Natural killer cell treated with Interleukin-12 subunit alpha and Interleukin-12 subunit beta and Interleukin-15 and Interleukin-18, amount 100 ng/mL, for 72 hours (primary cell): ENCODE measurements at regions not wholly inside any gene's neighbourhood (a gene's known extent, or its start where the extent isn't known, plus 50 kb on each side); places are given as distances from the start of the nearest gene placed in this dataset.
A peak's percentile ranks its signal among the peaks of the same experiment; 100 is the strongest.

ENCODE experiments used
- ATAC-seq, 2 donors: fragments of 150-1000 bp; cut with Tn5 transposase in 1 of 2; sonication (Bioruptor Pico), chemical (Tn5 transposase) in 1 of 2; 2 replicates each; pipeline ENCODE4 v1.10.0; 2021
- DNase-seq: peaks from one replicate; pipeline ENCODE4 v3.0.0; 2022; ENCODE audit warnings: low spot score
- H3K27ac Mint-ChIP-seq, 2 donors: 1 replicate in 1 of 2; 2 replicates in 1 of 2; pipeline ENCODE4 v1.8.0; 2022; ENCODE audit warnings: mixed read lengths in 2 of 2, mild to moderate bottlenecking in 1 of 2, moderate library complexity in 1 of 2
- H3K27me3 Mint-ChIP-seq, 2 donors: 1 replicate in 1 of 2; 2 replicates in 1 of 2; pipeline ENCODE4 v1.8.0; 2022; ENCODE audit warnings: mixed read lengths in 2 of 2
- H3K36me3 Mint-ChIP-seq: one replicate; pipeline ENCODE4 v1.8.0; 2022; ENCODE audit warnings: mixed read lengths
- H3K4me1 Mint-ChIP-seq, 2 donors: 1 replicate in 1 of 2; 2 replicates in 1 of 2; pipeline ENCODE4 v1.8.0; 2022; ENCODE audit warnings: low read depth in 2 of 2, mixed read lengths in 2 of 2, mild to moderate bottlenecking in 1 of 2
- H3K4me3 Mint-ChIP-seq: one replicate; pipeline ENCODE4 v1.8.0; 2022; ENCODE audit warnings: mixed read lengths
- H3K9me3 Mint-ChIP-seq: 2 replicates; pipeline ENCODE4 v1.8.0; 2022; ENCODE audit warnings: mixed read lengths

DNA sequence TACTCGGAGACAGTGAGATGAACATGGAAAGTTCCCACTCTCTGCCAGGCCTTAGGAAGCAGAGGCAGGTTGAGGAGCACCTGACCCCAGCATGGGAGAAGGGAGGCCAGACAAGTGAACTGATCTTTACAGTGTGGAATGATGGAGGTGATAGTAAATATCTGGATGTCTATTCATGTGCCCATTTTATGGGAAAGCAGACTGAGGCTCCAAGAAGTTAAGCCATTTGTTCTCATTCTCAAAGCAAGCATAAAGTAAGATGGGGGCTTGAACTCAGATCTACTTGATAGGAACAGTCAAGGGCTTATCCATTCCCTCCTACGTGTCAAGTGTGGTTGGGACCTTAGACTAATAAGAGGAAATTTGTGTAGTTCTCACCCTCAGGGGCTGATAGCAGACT is 461.5 kb downstream of the MN1 start:
- Mint-ChIP-seq H3K36me3 (no peaks in the 10 kb centered on the region), H3K4me1 (no peaks in the 10 kb centered on the region), H3K27me3 (peaks cover 11 to 26% of the 10 kb centered on the region in 2 donors), H3K4me3 (no peak overlapping the region), H3K9me3 (no peaks in the 10 kb centered on the region), H3K27ac (no peak overlapping the region)
- DNase-seq (no peak), ATAC-seq (no peak)

GRCh38 chr22:27344546-27344945 is 457.0 kb downstream of the MN1 start:
- no peak overlapping the region for H3K4me3 Mint-ChIP-seq
- no peaks in the 10 kb centered on the region for H3K9me3 Mint-ChIP-seq
- DNase-seq (no peak), ATAC-seq (no peak)
- no peaks in the 10 kb centered on the region for H3K4me1 Mint-ChIP-seq
- no peak overlapping the region for H3K27ac Mint-ChIP-seq
- peaks cover 15 to 24% of the 10 kb centered on the region in 2 donors for H3K27me3 Mint-ChIP-seq
- H3K36me3 Mint-ChIP-seq = no peaks in the 10 kb centered on the region

GRCh38 chr22:27345691-27346090 is 455.9 kb downstream of the MN1 start:
- Mint-ChIP-seq H3K9me3 (no peaks in the 10 kb centered on the region), H3K27ac (no peak overlapping the region), H3K4me3 (no peak overlapping the region), H3K4me1 (no peaks in the 10 kb centered on the region), H3K27me3 (peaks cover 16 to 24% of the 10 kb centered on the region in 2 donors), H3K36me3 (no peaks in the 10 kb centered on the region)
- ATAC-seq (no peak), DNase-seq (no peak)

DNA sequence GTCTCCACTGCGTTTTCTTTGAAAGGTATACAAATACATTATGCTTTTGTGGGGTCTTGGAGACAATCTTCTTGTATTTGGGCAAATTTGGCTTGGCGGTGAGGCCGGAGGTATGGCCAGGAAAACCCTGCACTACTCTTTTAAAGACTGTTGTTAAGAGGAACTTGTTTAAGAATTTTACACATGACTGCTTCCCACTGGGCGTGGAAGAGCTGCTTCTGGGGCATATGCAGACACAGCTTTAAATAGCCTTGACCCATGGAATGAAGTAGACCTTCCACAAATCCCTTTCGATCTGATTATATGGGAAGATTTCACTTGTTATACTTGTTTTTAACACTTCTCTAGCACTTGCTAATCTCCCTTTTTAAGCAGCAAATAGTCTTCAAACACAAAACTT is 453.6 kb downstream of the MN1 start:
- H3K36me3 Mint-ChIP-seq = no peaks in the 10 kb centered on the region
- no peak overlapping the region for H3K27ac Mint-ChIP-seq
- peaks cover 23 to 32% of the 10 kb centered on the region in 2 donors for H3K27me3 Mint-ChIP-seq
- ATAC-seq = no peak
- H3K4me3 Mint-ChIP-seq = no peak overlapping the region
- H3K4me1 Mint-ChIP-seq = no peaks in the 10 kb centered on the region
- DNase-seq = no peak
- peaks cover 4% of the 10 kb centered on the region for H3K9me3 Mint-ChIP-seq

DNA sequence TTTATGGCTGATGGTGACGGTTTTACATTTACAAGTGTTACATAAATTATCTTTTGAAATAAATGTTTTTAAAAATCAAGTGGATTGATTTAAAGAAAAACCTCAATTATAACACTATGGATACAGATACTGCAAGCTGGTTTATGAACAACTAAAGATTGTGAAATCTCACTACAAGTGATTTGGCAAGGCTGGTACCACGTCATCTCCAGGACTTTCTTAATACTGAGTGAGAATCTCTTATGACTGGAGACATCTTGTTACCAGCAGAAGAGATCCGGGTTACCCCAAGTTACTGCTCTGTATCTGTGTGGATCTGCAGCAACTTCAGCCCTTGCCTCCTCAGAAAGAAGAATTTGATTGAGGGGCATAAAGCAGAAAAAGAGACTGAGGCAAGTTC is 452.9 kb downstream of the MN1 start:
- no peaks in the 10 kb centered on the region for H3K36me3 Mint-ChIP-seq
- no peak overlapping the region for H3K4me3 Mint-ChIP-seq
- no peak for ATAC-seq

GRCh38 chr22:27349456-27349855 is 452.1 kb downstream of the MN1 start:
- no peak for DNase-seq
- no peak overlapping the region for H3K27ac Mint-ChIP-seq
- H3K4me3 Mint-ChIP-seq = no peak overlapping the region
- ATAC-seq = no peak
- peaks cover 4% of the 10 kb centered on the region for H3K9me3 Mint-ChIP-seq
- no peaks in the 10 kb centered on the region for H3K36me3 Mint-ChIP-seq
- H3K4me1 Mint-ChIP-seq = no peaks in the 10 kb centered on the region
- peaks cover 22 to 25% of the 10 kb centered on the region in 2 donors for H3K27me3 Mint-ChIP-seq

More for the DNA sequence above, 452.9 kb downstream of the MN1 start:
- peaks cover 4% of the 10 kb centered on the region for H3K9me3 Mint-ChIP-seq
- DNase-seq = no peak
- no peak overlapping the region for H3K27ac Mint-ChIP-seq
- H3K4me1 Mint-ChIP-seq = no peaks in the 10 kb centered on the region
- peaks cover 23 to 27% of the 10 kb centered on the region in 2 donors for H3K27me3 Mint-ChIP-seq

- no peak overlapping the region for H3K4me3 Mint-ChIP-seq
- DNase-seq (no peak), ATAC-seq (no peak)
- no peaks in the 10 kb centered on the region for H3K4me1 Mint-ChIP-seq
- H3K27ac Mint-ChIP-seq = no peak overlapping the region
- H3K9me3 Mint-ChIP-seq = peaks cover 4% of the 10 kb centered on the region
- no peaks in the 10 kb centered on the region for H3K36me3 Mint-ChIP-seq
- H3K27me3 Mint-ChIP-seq = peaks cover 20 to 23% of the 10 kb centered on the region in 2 donors
Measured at GRCh38 chr22:27350306-27350705, 451.2 kb downstream of the MN1 start.

DNA sequence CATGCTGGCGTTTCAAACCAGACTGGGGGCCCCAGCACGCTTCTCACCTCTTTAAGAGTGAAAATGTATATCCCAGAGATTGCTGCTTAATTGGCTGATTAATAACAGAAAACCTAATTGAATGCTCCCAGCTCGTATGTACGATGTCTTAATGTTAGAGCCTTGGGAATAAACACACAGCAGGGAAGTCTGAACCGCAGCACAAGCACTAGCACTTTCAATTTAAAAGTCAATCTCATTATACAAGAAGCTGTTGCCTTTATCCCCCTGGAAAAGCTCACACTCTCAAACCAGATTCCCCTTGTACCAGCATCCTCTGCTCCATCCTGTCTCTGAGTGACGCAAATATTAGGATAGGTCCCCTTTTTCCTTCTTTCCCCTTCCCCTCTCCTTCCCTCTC is 449.1 kb downstream of the MN1 start:
- no peaks in the 10 kb centered on the region for H3K36me3 Mint-ChIP-seq
- H3K27me3 Mint-ChIP-seq = peaks cover 23 to 29% of the 10 kb centered on the region in 2 donors
- H3K27ac Mint-ChIP-seq = no peak overlapping the region
- ATAC-seq = no peak
- no peaks in the 10 kb centered on the region for H3K4me1 Mint-ChIP-seq
- no peak overlapping the region for H3K4me3 Mint-ChIP-seq
- DNase-seq = no peak
- H3K9me3 Mint-ChIP-seq = peaks cover 4% of the 10 kb centered on the region

DNA sequence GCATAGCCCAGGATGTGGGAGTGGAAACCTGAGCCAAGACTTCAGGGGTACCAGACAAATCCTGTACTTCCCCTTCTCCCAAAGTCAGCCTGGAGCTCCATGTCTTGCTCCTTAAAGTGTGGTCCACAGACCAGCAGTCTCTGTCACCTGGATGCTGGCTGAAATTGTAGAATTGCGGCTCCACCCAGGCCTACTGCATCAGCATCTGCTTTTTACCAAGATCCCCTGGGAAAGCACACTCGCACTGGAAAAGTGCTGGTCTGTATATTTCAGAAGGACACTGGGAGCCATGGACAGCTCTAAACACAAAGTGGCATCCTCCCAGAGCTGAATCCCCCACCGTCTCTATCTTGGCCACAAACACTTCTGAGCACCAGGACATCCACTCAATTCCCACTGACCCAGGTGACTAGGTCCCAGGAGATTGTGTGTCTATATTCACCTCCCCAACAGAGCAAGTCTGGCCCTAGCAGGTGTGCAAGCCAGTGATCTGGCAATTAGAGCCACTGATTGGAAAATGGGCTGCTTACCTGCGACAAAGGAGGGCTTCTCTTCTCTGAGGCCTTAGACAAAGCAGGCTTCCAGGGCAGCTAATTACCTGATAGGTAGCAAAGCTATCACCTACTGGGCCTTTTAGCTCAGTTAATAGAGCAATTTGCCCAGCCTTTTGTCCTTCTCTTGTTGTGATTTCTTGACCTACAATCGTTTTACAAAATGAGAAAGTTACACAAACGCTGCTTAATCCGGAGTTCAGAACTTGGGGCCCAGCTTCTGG is 443.3 kb downstream of the MN1 start:
- Mint-ChIP-seq H3K4me1 (no peaks in the 10 kb centered on the region), H3K27ac (no peak overlapping the region), H3K27me3 (peaks cover 23 to 24% of the 10 kb centered on the region in 2 donors), H3K9me3 (no peaks in the 10 kb centered on the region), H3K4me3 (no peak overlapping the region), H3K36me3 (no peaks in the 10 kb centered on the region)
- DNase-seq = no peak
- ATAC-seq = peak in 1 of 2 donors; percentile 50

DNA sequence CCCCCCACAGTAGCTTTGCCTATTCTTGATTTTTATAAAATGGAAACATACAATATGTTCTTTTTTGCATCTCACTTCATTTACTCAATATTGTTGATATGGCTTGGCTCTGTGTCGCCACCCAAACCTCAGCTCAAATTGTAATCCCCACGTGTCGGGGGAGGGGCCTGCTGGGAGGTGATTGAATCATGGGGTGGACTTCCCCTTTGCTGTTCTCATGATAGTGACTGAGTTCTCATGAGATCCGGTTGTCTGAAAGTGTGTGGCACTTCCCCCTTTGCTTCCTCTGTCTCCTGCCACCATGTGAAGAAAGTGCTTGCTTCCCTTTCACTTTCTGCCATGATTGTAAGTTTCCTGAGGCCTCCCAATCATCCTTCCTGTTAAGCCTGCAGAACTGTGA is 431.3 kb downstream of the MN1 start:
- H3K4me1 Mint-ChIP-seq = no peaks in the 10 kb centered on the region
- H3K9me3 Mint-ChIP-seq = no peaks in the 10 kb centered on the region
- H3K36me3 Mint-ChIP-seq = no peaks in the 10 kb centered on the region
- DNase-seq = no peak
- H3K27ac Mint-ChIP-seq = no peak overlapping the region
- peaks cover 20 to 41% of the 10 kb centered on the region in 2 donors for H3K27me3 Mint-ChIP-seq
- no peak for ATAC-seq
- H3K4me3 Mint-ChIP-seq = no peak overlapping the region

GRCh38 chr22:27370987-27371386 is 430.6 kb downstream of the MN1 start:
- Mint-ChIP-seq H3K36me3 (no peaks in the 10 kb centered on the region), H3K4me1 (no peaks in the 10 kb centered on the region), H3K4me3 (no peak overlapping the region), H3K27me3 (peaks cover 23 to 41% of the 10 kb centered on the region in 2 donors), H3K27ac (no peak overlapping the region), H3K9me3 (no peaks in the 10 kb centered on the region)
- DNase-seq = no peak
- no peak for ATAC-seq

DNA sequence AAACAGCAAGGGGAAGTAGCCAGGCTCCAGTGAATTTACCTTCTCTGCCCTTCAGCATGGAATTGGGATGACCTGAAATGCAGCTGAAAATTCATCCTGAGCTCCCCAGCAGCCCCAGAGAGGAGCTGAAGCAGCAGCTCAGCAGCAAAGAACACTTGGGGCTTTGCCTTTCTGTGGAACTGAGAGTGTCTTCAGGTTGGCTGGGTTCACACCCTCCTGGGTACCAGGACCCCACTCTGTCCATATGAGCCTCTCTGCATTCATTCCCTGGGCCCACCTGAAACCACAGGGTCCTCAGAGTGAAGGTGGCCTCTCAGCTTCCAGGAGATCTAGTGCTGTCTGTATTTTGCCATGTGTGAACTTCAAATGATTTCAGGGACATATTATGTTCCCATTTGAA is 429.2 kb downstream of the MN1 start:
- Mint-ChIP-seq H3K4me3 (no peak overlapping the region), H3K4me1 (no peaks in the 10 kb centered on the region), H3K27ac (no peak overlapping the region), H3K36me3 (no peaks in the 10 kb centered on the region), H3K27me3 (peaks cover 20 to 36% of the 10 kb centered on the region in 2 donors), H3K9me3 (no peaks in the 10 kb centered on the region)
- no peak for ATAC-seq
- no peak for DNase-seq

DNA sequence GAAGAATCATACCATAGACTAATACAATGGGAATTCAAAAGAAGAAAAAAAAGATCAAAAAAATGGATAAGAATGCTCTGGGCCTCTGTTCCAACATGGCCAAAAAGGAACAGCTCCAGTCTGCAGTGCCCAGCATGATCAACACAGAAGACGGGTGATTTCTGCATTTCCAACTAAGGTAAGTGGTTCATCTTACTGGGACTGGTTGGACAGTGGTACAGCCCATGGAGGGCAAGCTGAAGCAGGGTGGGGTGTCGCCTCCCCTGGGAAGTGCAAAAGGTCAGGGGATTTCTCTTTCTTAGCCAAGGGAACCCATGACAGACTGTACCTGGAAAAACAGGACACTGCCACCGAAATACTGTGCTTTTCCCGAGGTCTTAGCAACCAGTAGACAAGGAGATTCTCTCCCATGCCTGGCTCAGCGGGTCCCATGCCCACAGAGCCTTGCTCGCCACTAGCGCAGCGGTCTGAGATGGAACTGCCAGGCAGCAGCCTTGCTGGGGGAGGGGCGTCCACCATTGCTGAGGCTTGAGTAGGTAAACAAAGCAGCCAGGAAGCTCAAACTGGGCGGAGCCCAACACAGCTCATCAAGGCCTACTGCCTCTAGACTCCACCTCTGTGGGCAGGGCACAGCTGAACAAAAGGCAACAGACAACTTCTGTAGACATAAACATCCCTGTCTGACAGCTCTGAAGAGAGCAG is 428.4 kb downstream of the MN1 start:
- DNase-seq (no peak), ATAC-seq (no peak)
- no peaks in the 10 kb centered on the region for H3K4me1 Mint-ChIP-seq
- no peak overlapping the region for H3K4me3 Mint-ChIP-seq
- no peak overlapping the region for H3K27ac Mint-ChIP-seq
- H3K36me3 Mint-ChIP-seq = no peaks in the 10 kb centered on the region
- H3K9me3 Mint-ChIP-seq = no peaks in the 10 kb centered on the region
- peaks cover 17 to 29% of the 10 kb centered on the region in 2 donors for H3K27me3 Mint-ChIP-seq

DNA sequence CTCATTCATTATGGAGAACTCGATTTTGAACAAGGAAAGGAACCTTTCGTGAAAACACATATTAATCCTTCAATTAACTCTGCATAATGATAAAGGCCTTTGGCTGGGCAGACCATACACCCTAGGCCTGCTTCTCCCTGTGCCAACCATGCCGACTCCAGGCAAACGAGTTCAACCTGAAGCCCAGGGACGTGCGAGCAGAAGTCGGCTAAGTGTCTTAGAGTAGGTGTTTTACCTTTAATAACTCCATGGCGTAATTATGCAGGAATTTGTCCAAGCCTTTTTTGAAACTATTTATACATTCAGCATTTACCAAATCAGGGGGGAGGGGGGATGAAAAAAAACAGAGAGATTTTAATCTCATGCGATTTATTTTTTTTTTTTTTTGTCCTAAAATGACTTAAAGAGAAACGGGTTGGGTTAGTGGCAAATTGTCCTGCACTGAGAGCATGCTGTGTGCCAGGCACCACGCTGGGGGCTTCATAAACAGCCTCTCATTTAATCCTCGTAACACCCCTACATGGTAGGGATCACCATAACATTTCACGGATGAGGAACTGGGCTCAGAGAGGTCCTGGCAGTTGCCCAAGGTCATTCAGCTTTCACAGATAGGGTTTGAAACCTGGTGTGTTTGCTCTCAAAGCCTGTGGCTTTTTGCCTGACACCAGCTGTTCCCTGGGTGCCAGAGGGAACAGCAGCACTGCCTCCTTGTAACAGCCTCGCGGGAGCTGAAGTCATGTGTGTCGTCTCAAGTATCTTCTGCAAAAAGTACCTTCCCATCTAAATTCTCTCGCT is 423.9 kb downstream of the MN1 start:
- no peak for ATAC-seq
- no peak overlapping the region for H3K27ac Mint-ChIP-seq
- no peaks in the 10 kb centered on the region for H3K4me1 Mint-ChIP-seq
- no peaks in the 10 kb centered on the region for H3K36me3 Mint-ChIP-seq
- H3K4me3 Mint-ChIP-seq = no peak overlapping the region
- H3K27me3 Mint-ChIP-seq = peaks cover 0 to 13% of the 10 kb centered on the region in 2 donors
- no peak for DNase-seq
- no peaks in the 10 kb centered on the region for H3K9me3 Mint-ChIP-seq
